H1 (cell line): ENCODE measurements at regions not wholly inside any gene's neighbourhood (a gene's known extent, or its start where the extent isn't known, plus 50 kb on each side); places are given as distances from the start of the nearest gene placed in this dataset.

Source experiments
- CTCF ChIA-PET: fragments of 300-600 bp; sonication (Branson Sonifier 250); formaldehyde crosslinking; loops from one replicate; lab custom pipeline; 2021; ENCODE audit not compliant: partially characterized antibody; lab: Charles Lee
- POLR2A ChIA-PET: fragments of 300-600 bp; sonication (Branson Sonifier 250); formaldehyde crosslinking; loops from one replicate; lab custom pipeline; 2021; ENCODE audit warnings: inconsistent platforms; ENCODE audit not compliant: partially characterized antibody; lab: Charles Lee
- DNase-seq, 2 experiments: peaks; one replicate each; pipeline versions ENCODE4 v3.0.0 to v3.0.0-alpha.2; 2010 to 2022; ENCODE audit warnings: low spot score in 2 of 2, low read depth in 1 of 2, mixed read lengths in 1 of 2
- FAIRE-seq: peaks from 2 replicates; lab custom pipeline; 2011; peaks lifted over from hg19 to GRCh38; lab: Jason Lieb, UNC
- H2AFZ ChIP-seq: 2 replicates; pipeline ENCODE4 v1.8.1; 2012; ENCODE audit warnings: low read length, inconsistent platforms
- H2AK5ac ChIP-seq: 2 replicates; pipeline ENCODE4 v1.6.1; 2013; ENCODE audit warnings: low read depth, low read length
- H2BK120ac ChIP-seq: replicated peaks from 2 replicates; pipeline ENCODE3; 2013; ENCODE audit warnings: low read depth, low read length, inconsistent platforms
- H2BK12ac ChIP-seq: 2 replicates; pipeline ENCODE4 v1.6.1; 2013; ENCODE audit warnings: low read depth, low read length
- H2BK15ac ChIP-seq: 2 replicates; pipeline ENCODE4 v1.6.1; 2013; ENCODE audit warnings: low read length
- H2BK20ac ChIP-seq: 2 replicates; pipeline ENCODE4 v1.6.1; 2013; ENCODE audit warnings: low read length
- H2BK5ac ChIP-seq: 2 replicates; pipeline ENCODE4 v1.6.1; 2013; ENCODE audit warnings: low read depth, low read length
- H3K14ac ChIP-seq: 2 replicates; pipeline ENCODE4 v1.6.1; 2013; ENCODE audit warnings: inconsistent platforms; ENCODE audit not compliant: insufficient read length
- H3K18ac ChIP-seq: 2 replicates; pipeline ENCODE4 v1.6.1; 2013; ENCODE audit warnings: low read length; ENCODE audit errors: extremely low read depth
- H3K23ac ChIP-seq: 2 replicates; pipeline ENCODE4 v1.6.1; 2013; ENCODE audit warnings: inconsistent platforms; ENCODE audit not compliant: insufficient read length
- H3K23me2 ChIP-seq: 2 replicates; pipeline ENCODE4 v1.6.1; 2013; ENCODE audit warnings: low read depth, low read length
- H3K27ac ChIP-seq: 2 replicates; pipeline ENCODE4 v1.6.1; 2011; ENCODE audit warnings: low read depth, low read length, inconsistent platforms
- H3K27me3 ChIP-seq, 4 experiments: replicated peaks in 1 of 4; 1 replicate in 1 of 4; 2 replicates in 3 of 4; pipeline versions ENCODE4 v1.6.1 to v1.8.1; 2011 to 2013; ENCODE audit warnings: low read length in 3 of 4, mild to moderate bottlenecking in 3 of 4, inconsistent platforms in 2 of 4, mixed read lengths in 2 of 4, moderate library complexity in 1 of 4; ENCODE audit not compliant: control insufficient read depth in 3 of 4, insufficient read depth in 3 of 4; ENCODE audit errors: extremely low read depth in 1 of 4
- H3K36me3 ChIP-seq, 4 experiments: 2 replicates each; pipeline versions ENCODE4 v1.6.1 to v1.8.1; 2011 to 2013; ENCODE audit warnings: mild to moderate bottlenecking in 4 of 4, low read length in 3 of 4, moderate library complexity in 2 of 4, control low read depth in 1 of 4, inconsistent platforms in 1 of 4; ENCODE audit not compliant: insufficient read depth in 4 of 4, control insufficient read depth in 2 of 4
- H3K4ac ChIP-seq: replicated peaks from 2 replicates; pipeline ENCODE3; 2013; ENCODE audit warnings: low read length, low read depth, mixed read lengths, inconsistent platforms; ENCODE audit not compliant: insufficient read length
- H3K4me1 ChIP-seq, 4 experiments: replicated peaks in 1 of 4; 1 replicate in 1 of 4; 2 replicates in 3 of 4; pipeline versions ENCODE4 v1.6.1 to v1.8.1; 2011 to 2013; ENCODE audit warnings: low read length in 3 of 4, inconsistent platforms in 2 of 4, mixed read lengths in 1 of 4; ENCODE audit not compliant: insufficient read depth in 4 of 4, control insufficient read depth in 3 of 4
- H3K4me2 ChIP-seq, 2 experiments: 2 replicates each; pipeline versions ENCODE4 v1.6.1 to v1.8.1; 2011 to 2013; ENCODE audit warnings: low read depth in 2 of 2, low read length in 2 of 2, control low read depth in 1 of 2, inconsistent platforms in 1 of 2, mild to moderate bottlenecking in 1 of 2; ENCODE audit not compliant: insufficient read depth in 1 of 2
- H3K4me3 ChIP-seq, 4 experiments: fragments of 200-600, 300-600 bp in 1 of 4; sonication (generic), shearing (Covaris generic), sonication (Bioruptor Twin) in 1 of 4; 2 replicates each; pipeline versions ENCODE4 v1.5.1 to v1.8.1; 2011 to 2016; ENCODE audit warnings: low read length in 4 of 4, low read depth in 3 of 4, control low read depth in 2 of 4, inconsistent platforms in 2 of 4, mild to moderate bottlenecking in 2 of 4, mixed read lengths in 1 of 4, moderate library complexity in 1 of 4; ENCODE audit not compliant: insufficient read depth in 2 of 4; ENCODE audit errors: extremely low read depth in 1 of 4
- H3K56ac ChIP-seq: replicated peaks from 2 replicates; pipeline ENCODE3; 2013; ENCODE audit warnings: low read depth, mild to moderate bottlenecking, mixed read lengths, low read length, inconsistent platforms; ENCODE audit not compliant: insufficient read length
- H3K79me1 ChIP-seq: 2 replicates; pipeline ENCODE4 v1.6.1; 2013; ENCODE audit warnings: low read depth, low read length, control low read depth
- H3K79me2 ChIP-seq, 2 experiments: 2 replicates each; pipeline versions ENCODE4 v1.6.1 to v1.8.1; 2012 to 2013; ENCODE audit warnings: low read length in 2 of 2, mild to moderate bottlenecking in 2 of 2, inconsistent platforms in 1 of 2; ENCODE audit not compliant: insufficient read depth in 2 of 2, control insufficient read depth in 1 of 2
- H3K9ac ChIP-seq, 4 experiments: replicated peaks in 1 of 4; 1 replicate in 1 of 4; 2 replicates in 3 of 4; pipeline versions ENCODE4 v1.6.1 to v1.8.1; 2011 to 2013; ENCODE audit warnings: low read depth in 3 of 4, low read length in 3 of 4, control low read depth in 2 of 4, mild to moderate bottlenecking in 2 of 4, moderate library complexity in 2 of 4, inconsistent platforms in 1 of 4; ENCODE audit errors: extremely low read depth in 1 of 4
- H3K9me3 ChIP-seq, 2 experiments: 2 replicates each; pipeline versions ENCODE4 v1.6.1 to v1.8.1; 2012 to 2013; ENCODE audit warnings: mild to moderate bottlenecking in 2 of 2, moderate library complexity in 2 of 2, control low read depth in 1 of 2, inconsistent platforms in 1 of 2, low read depth in 1 of 2, low read length in 1 of 2, mixed read lengths in 1 of 2; ENCODE audit not compliant: insufficient read depth in 2 of 2
- H4K20me1 ChIP-seq, 2 experiments: replicated peaks in 1 of 2; 2 replicates each; pipeline versions ENCODE3 to v1.8.1; 2011 to 2013; ENCODE audit warnings: inconsistent platforms in 2 of 2, low read length in 2 of 2, mild to moderate bottlenecking in 1 of 2; ENCODE audit not compliant: insufficient read depth in 2 of 2, control insufficient read depth in 1 of 2
- H4K5ac ChIP-seq: 2 replicates; pipeline ENCODE4 v1.6.1; 2013; ENCODE audit warnings: low read length, low read depth, mixed read lengths, inconsistent platforms; ENCODE audit not compliant: insufficient read length
- H4K8ac ChIP-seq: 2 replicates; pipeline ENCODE4 v1.8.0; 2013; ENCODE audit warnings: mild to moderate bottlenecking, moderate library complexity, low read length, inconsistent platforms; ENCODE audit not compliant: insufficient read depth; ENCODE audit errors: extremely low read depth
- H4K91ac ChIP-seq: replicated peaks from 2 replicates; pipeline ENCODE3; 2013; ENCODE audit warnings: low read length, mixed read lengths, inconsistent platforms; ENCODE audit not compliant: insufficient read length
- BCL11A ChIP-seq, 2 experiments: IDR thresholded peaks; one replicate each; pipeline ENCODE4 v1.6.1; 2011; ENCODE audit warnings: low read depth in 2 of 2, low read length in 2 of 2, mild to moderate bottlenecking in 2 of 2
- CBX5 ChIP-seq: fragments of 300-800, 300-1000 bp; sonication (generic); IDR thresholded peaks from 2 replicates; pipeline ENCODE4 v1.7.1; 2016; ENCODE audit warnings: antibody characterized with exemption, low read length, low read depth
- CBX8 ChIP-seq: fragments of 300-800, 300-1000 bp; sonication (generic); IDR thresholded peaks from 2 replicates; pipeline ENCODE4 v1.7.1; 2016; ENCODE audit warnings: low read depth, low read length, borderline replicate concordance
- CHD1 ChIP-seq: IDR thresholded peaks from 2 replicates; pipeline ENCODE4 v1.6.1; 2012; ENCODE audit warnings: low read depth, low read length, improper control_type of control experiment
- CREB1 ChIP-seq: IDR thresholded peaks from 2 replicates; pipeline ENCODE4 v1.6.1; 2012; ENCODE audit warnings: inconsistent platforms
- JUN ChIP-seq: IDR thresholded peaks from 2 replicates; pipeline ENCODE4 v1.6.1; 2011; ENCODE audit warnings: low read depth, mild to moderate bottlenecking, improper control_type of control experiment, low read length
- POLR2A ChIP-seq, 2 experiments: IDR thresholded peaks; 1 replicate in 1 of 2; 2 replicates in 1 of 2; pipeline ENCODE4 v1.6.1; 2011; ENCODE audit warnings: low read depth in 2 of 2, low read length in 2 of 2, mild to moderate bottlenecking in 2 of 2; ENCODE audit errors: control extremely low read depth in 1 of 2
- RAD21 ChIP-seq, 2 experiments: IDR thresholded peaks in 1 of 2; conservative IDR thresholded peaks in 1 of 2; 2 replicates each; pipeline ENCODE4 v1.6.1; 2011; ENCODE audit warnings: low read depth in 2 of 2, low read length in 2 of 2, improper control_type of control experiment in 1 of 2, inconsistent platforms in 1 of 2, mild to moderate bottlenecking in 1 of 2, moderate library complexity in 1 of 2
- RNF2 ChIP-seq: fragments of 200-900, 300-1000 bp; sonication (generic); IDR thresholded peaks from 2 replicates; pipeline ENCODE4 v1.7.1; 2016; ENCODE audit warnings: borderline replicate concordance, low read depth, mild to moderate bottlenecking, antibody characterized with exemption, low read length; ENCODE audit not compliant: poor library complexity, severe bottlenecking; ENCODE audit errors: missing control alignments
- SIRT6 ChIP-seq: IDR thresholded peaks from one replicate; pipeline ENCODE4 v1.7.1; 2012; ENCODE audit warnings: low read length, inconsistent platforms
- YY1 ChIP-seq: IDR thresholded peaks from 2 replicates; pipeline ENCODE4 v1.6.1; 2011; ENCODE audit warnings: low read depth, mild to moderate bottlenecking, low read length
- WGBS, 2 experiments: shearing (Covaris generic) in 1 of 2; methylation state at CpG; one replicate each; pipeline versions ENCODE4 v1.1.6 to v1.1.7; 2013 to 2015; ENCODE audit warnings: low lambda C conversion rate in 2 of 2, mixed read lengths in 2 of 2, inconsistent platforms in 1 of 2, low coverage in 1 of 2, missing lambda C conversion rate in 1 of 2; ENCODE audit not compliant: insufficient replicate concordance in 2 of 2, insufficient coverage in 1 of 2, insufficient read length in 1 of 2; ENCODE audit errors: extremely low coverage in 1 of 2, missing lambda C conversion rate in 1 of 2; 5-methylcytosine and 5-hydroxymethylcytosine counted together
- TF ChIP-seq, protein P1 (sequence below): IDR thresholded peaks from 2 replicates; pipeline ENCODE4 v1.6.1; 2012; ENCODE audit warnings: low read length, inconsistent platforms
- TF ChIP-seq, protein P2 (sequence below): IDR thresholded peaks from 2 replicates; pipeline ENCODE4 v1.6.1; 2012; ENCODE audit warnings: inconsistent platforms

DNA sequence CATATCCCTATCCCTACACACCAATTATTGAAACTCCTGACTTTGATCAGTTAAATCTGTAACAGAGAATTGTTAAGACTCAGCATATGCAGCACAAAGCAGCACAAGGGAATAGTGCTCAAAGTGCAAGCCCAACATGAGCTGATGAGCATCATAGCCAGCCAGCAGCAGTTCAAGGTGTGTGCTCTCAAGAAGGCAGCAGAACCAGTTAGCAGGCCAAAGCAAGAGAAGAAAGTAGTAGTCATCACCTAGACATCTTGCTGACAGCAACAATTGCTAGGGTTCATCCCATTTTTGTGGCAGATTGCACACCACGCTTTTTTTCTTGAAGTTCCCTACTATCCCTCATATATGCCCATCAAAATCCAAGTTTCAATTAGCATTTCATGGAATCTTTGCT lies 478.3 kb downstream of the COL11A1 start:
- WGBS, 2 experiments: 90% methylated on average over 1 of the region's 1 CpG; no CpG with 5 or more reads in 1 of the 2 experiments
- H3K79me2 ChIP-seq: no peaks in the 10 kb centered on the region
- H4K8ac ChIP-seq: no peak overlapping the region
- H3K27me3 ChIP-seq: no peaks in the 10 kb centered on the region
- no peak overlapping the region for H2BK15ac ChIP-seq
- H2BK120ac ChIP-seq: no peak overlapping the region
- H4K91ac ChIP-seq: no peak overlapping the region
- H2BK20ac ChIP-seq: no peak overlapping the region
- peak overlapping the region; percentile 14; the same call in 1 of the 2 replicates for H2AFZ ChIP-seq
- no peak overlapping the region for H3K4ac ChIP-seq
- FAIRE-seq (no peak), DNase-seq (no peak)
- no peak overlapping the region for H3K14ac ChIP-seq
- H3K23ac ChIP-seq: no peak overlapping the region
- no peak overlapping the region for H3K27ac ChIP-seq
- H3K9ac ChIP-seq: peak overlapping the region in 1 of 4 experiments; percentile 34; a peak in 1 of 7 replicates
- H4K5ac ChIP-seq: no peak overlapping the region
- no peak overlapping the region for H3K18ac ChIP-seq
- no peaks in the 10 kb centered on the region for H3K9me3 ChIP-seq
- no peak overlapping the region for H3K4me3 ChIP-seq
- no peak overlapping the region for H2AK5ac ChIP-seq
- no peaks in the 10 kb centered on the region for H3K4me1 ChIP-seq
- no peak overlapping the region for H3K4me2 ChIP-seq
- H2BK12ac ChIP-seq: no peak overlapping the region
- no peaks in the 10 kb centered on the region for H3K36me3 ChIP-seq
- ChIA-PET POLR2A (no interaction called here), CTCF (interaction anchor here (1.1 kb wide), 1 partner anchor 52 kb away, joined by 3 read pairs; no protein-coding TSS in a partner anchor)
- H4K20me1 ChIP-seq: no peaks in the 10 kb centered on the region
- no peaks in the 10 kb centered on the region for H3K23me2 ChIP-seq
- H2BK5ac ChIP-seq: no peak overlapping the region
- no peaks in the 10 kb centered on the region for H3K79me1 ChIP-seq
- H3K56ac ChIP-seq: no peak overlapping the region
- TF ChIP-seq SIRT6: no peak
- TF ChIP-seq BCL11A (IDR thresholded peaks at IDR 0.05; ENCODE audit: low read depth in 2 of 2, low read length in 2 of 2): no peak
- no peak for TF ChIP-seq RAD21 (IDR thresholded peaks at IDR 0.05 in 1 of 2, conservative IDR thresholded peaks at IDR 0.05 in 1 of 2; ENCODE audit: low read depth in 2 of 2, low read length in 2 of 2)
- TF ChIP-seq JUN: no peak
- TF ChIP-seq CBX8: no peak
- TF ChIP-seq CREB1: no peak
- no peak for TF ChIP-seq CBX5
- TF ChIP-seq, protein P1, sequence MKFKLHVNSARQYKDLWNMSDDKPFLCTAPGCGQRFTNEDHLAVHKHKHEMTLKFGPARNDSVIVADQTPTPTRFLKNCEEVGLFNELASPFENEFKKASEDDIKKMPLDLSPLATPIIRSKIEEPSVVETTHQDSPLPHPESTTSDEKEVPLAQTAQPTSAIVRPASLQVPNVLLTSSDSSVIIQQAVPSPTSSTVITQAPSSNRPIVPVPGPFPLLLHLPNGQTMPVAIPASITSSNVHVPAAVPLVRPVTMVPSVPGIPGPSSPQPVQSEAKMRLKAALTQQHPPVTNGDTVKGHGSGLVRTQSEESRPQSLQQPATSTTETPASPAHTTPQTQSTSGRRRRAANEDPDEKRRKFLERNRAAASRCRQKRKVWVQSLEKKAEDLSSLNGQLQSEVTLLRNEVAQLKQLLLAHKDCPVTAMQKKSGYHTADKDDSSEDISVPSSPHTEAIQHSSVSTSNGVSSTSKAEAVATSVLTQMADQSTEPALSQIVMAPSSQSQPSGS: no peak
- no peak for TF ChIP-seq CHD1
- no peak for TF ChIP-seq YY1
- TF ChIP-seq POLR2A (IDR thresholded peaks at IDR 0.05; ENCODE audit: control extremely low read depth in 1 of 2, low read depth in 2 of 2, low read length in 2 of 2): no peak
- no peak for TF ChIP-seq RNF2
- TF ChIP-seq, protein P2, sequence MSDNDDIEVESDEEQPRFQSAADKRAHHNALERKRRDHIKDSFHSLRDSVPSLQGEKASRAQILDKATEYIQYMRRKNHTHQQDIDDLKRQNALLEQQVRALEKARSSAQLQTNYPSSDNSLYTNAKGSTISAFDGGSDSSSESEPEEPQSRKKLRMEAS: no peak
